ENCODE measurements at regions not wholly inside any gene's neighbourhood (a gene's known extent, or its start where the extent isn't known, plus 50 kb on each side); places are given as distances from the start of the nearest gene placed in this dataset.

GRCh38 chr12:42963988-42964387, 374.4 kb upstream of the PRICKLE1 start:
- TF ChIP-seq POLR2AphosphoS5 (IDR thresholded peaks at IDR 0.05; ENCODE audit: low read depth) (no peak), GABPA (IDR thresholded peaks at IDR 0.05; ENCODE audit: low read depth) (no peak), SPI1 (IDR thresholded peaks at IDR 0.05; ENCODE audit: borderline replicate concordance, low read depth) (no peak)
- TF ChIP-seq, protein P1, sequence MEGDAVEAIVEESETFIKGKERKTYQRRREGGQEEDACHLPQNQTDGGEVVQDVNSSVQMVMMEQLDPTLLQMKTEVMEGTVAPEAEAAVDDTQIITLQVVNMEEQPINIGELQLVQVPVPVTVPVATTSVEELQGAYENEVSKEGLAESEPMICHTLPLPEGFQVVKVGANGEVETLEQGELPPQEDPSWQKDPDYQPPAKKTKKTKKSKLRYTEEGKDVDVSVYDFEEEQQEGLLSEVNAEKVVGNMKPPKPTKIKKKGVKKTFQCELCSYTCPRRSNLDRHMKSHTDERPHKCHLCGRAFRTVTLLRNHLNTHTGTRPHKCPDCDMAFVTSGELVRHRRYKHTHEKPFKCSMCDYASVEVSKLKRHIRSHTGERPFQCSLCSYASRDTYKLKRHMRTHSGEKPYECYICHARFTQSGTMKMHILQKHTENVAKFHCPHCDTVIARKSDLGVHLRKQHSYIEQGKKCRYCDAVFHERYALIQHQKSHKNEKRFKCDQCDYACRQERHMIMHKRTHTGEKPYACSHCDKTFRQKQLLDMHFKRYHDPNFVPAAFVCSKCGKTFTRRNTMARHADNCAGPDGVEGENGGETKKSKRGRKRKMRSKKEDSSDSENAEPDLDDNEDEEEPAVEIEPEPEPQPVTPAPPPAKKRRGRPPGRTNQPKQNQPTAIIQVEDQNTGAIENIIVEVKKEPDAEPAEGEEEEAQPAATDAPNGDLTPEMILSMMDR (IDR thresholded peaks at IDR 0.05; ENCODE audit: insufficient read depth, low read length): no peak
- TF ChIP-seq, protein P2, sequence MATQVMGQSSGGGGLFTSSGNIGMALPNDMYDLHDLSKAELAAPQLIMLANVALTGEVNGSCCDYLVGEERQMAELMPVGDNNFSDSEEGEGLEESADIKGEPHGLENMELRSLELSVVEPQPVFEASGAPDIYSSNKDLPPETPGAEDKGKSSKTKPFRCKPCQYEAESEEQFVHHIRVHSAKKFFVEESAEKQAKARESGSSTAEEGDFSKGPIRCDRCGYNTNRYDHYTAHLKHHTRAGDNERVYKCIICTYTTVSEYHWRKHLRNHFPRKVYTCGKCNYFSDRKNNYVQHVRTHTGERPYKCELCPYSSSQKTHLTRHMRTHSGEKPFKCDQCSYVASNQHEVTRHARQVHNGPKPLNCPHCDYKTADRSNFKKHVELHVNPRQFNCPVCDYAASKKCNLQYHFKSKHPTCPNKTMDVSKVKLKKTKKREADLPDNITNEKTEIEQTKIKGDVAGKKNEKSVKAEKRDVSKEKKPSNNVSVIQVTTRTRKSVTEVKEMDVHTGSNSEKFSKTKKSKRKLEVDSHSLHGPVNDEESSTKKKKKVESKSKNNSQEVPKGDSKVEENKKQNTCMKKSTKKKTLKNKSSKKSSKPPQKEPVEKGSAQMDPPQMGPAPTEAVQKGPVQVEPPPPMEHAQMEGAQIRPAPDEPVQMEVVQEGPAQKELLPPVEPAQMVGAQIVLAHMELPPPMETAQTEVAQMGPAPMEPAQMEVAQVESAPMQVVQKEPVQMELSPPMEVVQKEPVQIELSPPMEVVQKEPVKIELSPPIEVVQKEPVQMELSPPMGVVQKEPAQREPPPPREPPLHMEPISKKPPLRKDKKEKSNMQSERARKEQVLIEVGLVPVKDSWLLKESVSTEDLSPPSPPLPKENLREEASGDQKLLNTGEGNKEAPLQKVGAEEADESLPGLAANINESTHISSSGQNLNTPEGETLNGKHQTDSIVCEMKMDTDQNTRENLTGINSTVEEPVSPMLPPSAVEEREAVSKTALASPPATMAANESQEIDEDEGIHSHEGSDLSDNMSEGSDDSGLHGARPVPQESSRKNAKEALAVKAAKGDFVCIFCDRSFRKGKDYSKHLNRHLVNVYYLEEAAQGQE (IDR thresholded peaks at IDR 0.05; ENCODE audit: insufficient replicate concordance, low read depth): no peak

All from HL-60 (cell line).